ENCODE measurements at regions not wholly inside any gene's neighbourhood (a gene's known extent, or its start where the extent isn't known, plus 50 kb on each side); places are given as distances from the start of the nearest gene placed in this dataset.

GRCh38 chr1:90282811-90283210 is 287.9 kb downstream of the ZNF326 start:
- TF ChIP-seq CTCF (IDR thresholded peaks at IDR 0.05; ENCODE audit: borderline replicate concordance, extremely low read depth, low read length, poor library complexity, severe bottlenecking) (no peak), EZH2 (IDR thresholded peaks at IDR 0.05; ENCODE audit: borderline replicate concordance, low read depth, low read length, severe bottlenecking) (no peak)

Data from DND-41 (cell line).